ENCODE measurements at regions not wholly inside any gene's neighbourhood (a gene's known extent, or its start where the extent isn't known, plus 50 kb on each side); places are given as distances from the start of the nearest gene placed in this dataset.
"Not testable (repeated sequence)": the region's sequence is repeated elsewhere in the genome, so short reads cannot be mapped to it uniquely, and the experiment has no call there.

DNA sequence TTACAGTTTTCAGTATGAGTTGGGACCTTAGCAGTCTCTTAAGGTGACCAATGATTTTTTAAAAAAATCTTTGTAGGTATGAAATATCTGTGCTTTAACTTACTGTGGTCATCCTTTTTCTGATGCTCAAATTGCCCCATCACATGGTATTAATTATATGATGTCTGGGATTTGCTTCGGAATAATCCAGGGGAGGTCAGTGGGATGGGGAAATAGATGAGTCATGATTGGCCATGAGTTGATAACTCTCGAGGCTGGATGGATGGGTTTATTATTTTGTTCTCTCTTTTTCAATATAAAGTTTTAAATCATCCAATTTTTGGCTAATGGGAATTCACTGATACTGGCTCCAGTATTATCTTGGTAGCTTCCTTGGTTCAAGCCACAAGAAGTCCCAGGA, 370.3 kb upstream of the TPM1 start:
- DNase-seq (ENCODE audit: low read depth in 1 of 2, low spot score in 1 of 2) = no peak

DNA sequence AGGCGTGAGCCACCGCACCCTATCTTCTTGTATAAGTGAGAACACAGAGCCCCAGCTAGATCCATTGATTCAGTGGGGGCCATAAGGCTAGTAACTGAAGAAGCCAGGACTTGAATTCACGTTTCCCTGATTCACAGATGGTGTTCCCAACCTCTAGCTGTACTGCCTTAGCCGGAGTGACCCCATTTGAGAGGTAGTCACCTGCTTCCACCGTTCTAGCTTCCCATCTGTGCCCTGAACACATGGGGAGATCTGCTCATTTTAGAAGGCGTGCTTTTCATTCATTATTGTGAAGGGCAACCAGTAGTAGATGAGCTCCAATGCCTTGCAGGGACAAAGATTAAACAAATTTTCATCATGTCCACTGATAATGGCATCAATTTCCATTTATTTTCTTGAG, 365.7 kb upstream of the TPM1 start:
- no peak for DNase-seq (ENCODE audit: low read depth in 1 of 2, low spot score in 1 of 2)

DNA sequence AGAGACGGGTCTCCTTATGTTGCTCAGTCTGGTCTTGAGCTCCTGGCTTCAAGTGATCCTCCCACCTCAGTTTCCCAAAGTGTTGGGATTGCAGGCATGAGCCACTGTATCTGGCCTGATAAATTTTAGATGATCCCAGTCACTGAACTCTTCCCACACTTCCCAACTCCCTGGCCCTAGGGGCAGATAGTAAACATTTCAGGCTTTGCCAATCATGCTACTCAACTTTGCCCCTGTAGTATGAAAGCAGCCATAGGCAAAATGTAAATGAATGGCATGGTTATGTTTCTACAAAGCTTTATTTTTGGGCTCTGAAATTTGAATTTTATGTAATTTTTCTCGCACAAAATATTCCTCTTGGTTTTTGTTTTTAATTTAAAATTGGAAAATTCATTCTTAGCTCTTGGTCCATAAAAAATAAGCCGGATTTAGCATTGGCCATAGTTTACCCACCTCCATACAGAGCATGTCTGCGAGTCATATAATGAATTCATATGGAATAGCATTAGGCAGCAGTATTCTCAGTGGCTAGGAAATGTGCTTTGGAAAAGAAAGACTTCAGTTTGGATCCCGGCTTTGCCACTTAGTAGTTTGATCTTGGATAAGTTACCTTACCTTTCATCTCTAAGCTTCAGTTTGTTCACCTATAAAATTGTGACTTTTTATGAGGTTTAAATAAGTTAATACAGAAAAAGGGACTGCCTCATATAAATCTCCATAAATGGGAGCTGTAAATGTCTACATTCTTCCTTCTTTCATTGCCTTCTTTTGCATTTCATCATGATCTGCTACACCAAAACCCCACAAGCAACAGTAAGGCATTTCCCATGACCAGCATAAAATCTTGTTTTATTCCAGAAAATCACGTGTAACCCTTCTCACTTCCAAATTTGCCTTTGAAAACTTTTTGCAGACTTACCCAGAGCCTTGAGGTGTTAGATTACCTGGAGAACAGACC, 360.3 kb upstream of the TPM1 start:
- DNase-seq (ENCODE audit: low read depth in 1 of 2, low spot score in 1 of 2) = no peak

DNA sequence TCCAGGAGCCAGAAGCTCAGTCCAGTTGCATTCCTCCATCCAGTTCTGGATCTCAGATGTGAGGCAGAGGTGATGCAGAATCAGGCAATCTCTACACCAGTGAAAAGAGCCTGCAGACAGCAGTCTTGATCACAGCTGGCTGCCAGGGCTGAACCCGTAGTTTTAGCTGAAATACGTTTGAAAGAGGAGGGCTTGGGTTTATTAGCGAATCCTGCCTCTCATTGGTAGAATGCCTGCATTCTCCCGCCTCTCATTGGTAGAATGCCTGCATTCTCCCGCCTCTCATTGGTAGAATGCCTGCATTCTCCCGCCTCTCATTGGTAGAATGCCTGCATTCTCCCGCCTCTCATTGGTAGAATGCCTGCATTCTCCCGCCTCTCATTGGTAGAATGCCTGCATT, 359.4 kb upstream of the TPM1 start:
- not testable (repeated sequence) for DNase-seq (ENCODE audit: low read depth in 1 of 2, low spot score in 1 of 2)

DNA sequence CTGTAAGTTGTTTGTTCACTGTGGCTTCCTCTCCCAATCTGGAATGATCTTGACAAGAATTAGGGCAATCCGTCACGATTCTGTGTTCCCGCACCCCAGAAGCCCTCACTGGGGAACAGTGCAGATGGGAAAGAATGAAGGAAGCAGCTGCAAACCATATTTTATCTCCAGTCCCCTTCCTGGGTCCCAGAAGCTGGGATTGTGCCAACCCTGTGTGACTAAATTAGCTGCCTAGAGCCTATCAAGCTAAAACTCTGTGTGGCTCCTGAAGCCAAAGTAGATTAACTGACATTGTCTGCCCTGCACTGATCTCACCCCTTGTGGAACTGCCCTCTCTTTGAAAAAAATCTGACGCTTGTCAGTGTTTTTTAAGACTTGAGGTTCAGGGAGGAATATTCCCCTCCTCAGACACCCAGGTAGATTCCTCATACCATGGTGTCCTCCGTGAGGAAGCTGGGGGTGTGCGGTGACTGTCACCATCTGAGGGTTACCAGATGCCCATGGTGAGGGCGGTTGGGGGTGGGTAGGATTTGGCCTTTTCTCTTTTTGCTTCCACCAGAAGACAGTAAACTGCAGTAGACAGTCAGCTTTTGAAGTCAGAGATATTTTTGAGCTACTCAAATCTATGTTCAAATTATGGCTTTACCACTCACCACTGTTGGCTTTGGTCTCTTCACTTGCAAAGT, 358.3 kb upstream of the TPM1 start:
- DNase-seq (ENCODE audit: low read depth in 1 of 2, low spot score in 1 of 2) = no peak

DNA sequence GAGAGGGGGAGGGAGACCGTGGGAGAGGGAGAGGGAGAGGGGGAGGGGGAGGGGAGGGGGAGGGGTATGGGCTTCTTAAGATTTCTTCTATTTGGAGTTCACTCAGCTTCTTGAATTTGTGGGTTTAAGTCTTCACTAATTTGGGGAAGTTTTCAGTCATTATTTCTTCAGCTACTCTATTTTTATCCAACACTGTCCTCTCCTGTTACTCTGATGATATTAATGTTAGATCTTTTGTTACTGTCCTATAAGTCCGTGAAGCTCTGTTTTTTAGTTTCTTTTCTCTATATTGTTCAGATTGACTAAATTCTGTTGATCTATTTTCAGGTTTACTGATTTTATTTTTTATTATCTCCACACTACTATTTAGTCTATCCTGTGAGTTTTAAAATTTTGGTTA, 351.5 kb upstream of the TPM1 start:
- DNase-seq (ENCODE audit: low read depth in 1 of 2, low spot score in 1 of 2) = no peak

DNA sequence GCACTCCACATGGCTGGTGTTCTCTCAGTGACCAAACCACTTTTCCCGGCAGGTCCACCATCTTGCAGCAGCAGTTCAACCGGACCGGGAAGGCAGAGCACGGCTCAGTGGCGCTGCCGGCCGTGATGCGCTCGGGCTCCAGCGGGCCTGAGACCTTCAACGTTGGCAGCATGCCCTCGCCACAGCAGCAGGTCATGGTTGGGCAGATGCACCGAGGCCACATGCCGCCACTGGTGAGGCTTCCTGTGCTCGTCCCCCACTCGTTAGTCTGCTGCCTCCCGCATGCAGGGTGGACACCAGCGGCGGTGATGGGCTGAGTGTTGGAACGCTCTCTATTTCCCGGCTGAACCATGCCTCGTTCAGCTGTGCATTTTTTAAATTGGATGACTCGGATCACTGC, 344.9 kb upstream of the TPM1 start:
- DNase-seq (ENCODE audit: low read depth in 1 of 2, low spot score in 1 of 2) = no peak

DNA sequence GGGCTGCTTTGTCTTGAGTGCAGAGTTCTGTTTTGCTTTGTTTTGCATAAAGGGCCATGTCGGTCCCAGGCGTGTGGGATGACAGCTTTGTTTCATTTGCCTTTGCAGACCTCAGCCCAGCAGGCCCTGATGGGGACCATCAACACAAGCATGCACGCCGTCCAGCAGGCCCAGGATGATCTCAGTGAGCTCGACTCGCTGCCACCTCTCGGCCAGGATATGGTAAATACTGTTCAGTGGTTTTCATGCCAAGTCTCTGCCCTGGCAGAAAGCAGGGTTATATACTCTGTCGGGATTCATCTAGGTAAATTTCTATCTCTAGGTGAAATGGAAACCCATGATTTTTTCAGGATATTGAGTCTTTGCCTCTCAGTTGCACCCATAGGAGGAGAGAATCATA, 343.9 kb upstream of the TPM1 start:
- DNase-seq (ENCODE audit: low read depth in 1 of 2, low spot score in 1 of 2) = no peak

DNA sequence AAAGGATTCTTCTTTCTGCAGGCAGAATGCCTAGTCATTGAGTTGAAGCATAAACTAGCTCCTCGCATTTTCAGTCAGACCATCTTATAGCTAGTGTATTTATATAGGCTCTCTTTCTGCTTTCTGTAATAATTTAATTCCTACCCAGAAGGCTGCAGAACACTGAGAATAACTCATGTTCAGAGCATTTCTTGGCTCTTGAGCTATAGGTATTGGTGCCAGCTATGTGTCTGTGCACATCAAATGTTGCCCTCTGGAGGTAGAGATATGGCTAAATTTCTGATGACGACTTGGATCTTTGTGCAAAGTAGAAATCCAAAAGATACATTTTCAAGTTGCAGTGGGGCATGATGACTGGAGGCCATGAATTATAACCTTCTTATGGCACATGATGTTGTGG, 336.2 kb upstream of the TPM1 start:
- no peak for DNase-seq (ENCODE audit: low read depth in 1 of 2, low spot score in 1 of 2)

DNA sequence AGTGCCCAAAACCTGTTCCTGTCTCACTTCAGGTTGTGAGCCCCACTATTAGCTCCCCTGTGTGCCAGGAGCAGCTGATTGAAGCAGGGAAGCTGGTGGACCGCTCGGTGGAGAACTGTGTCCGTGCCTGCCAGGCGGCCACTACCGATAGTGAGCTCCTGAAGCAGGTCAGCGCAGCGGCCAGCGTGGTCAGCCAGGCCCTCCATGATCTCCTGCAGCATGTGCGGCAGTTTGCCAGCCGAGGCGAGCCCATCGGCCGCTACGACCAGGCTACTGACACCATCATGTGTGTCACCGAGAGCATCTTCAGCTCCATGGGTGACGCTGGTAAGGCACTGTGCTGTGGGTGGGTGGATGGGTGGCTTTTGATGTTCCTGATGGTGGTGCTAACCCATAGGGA, 334.1 kb upstream of the TPM1 start:
- DNase-seq (ENCODE audit: low read depth in 1 of 2, low spot score in 1 of 2) = no peak

DNA sequence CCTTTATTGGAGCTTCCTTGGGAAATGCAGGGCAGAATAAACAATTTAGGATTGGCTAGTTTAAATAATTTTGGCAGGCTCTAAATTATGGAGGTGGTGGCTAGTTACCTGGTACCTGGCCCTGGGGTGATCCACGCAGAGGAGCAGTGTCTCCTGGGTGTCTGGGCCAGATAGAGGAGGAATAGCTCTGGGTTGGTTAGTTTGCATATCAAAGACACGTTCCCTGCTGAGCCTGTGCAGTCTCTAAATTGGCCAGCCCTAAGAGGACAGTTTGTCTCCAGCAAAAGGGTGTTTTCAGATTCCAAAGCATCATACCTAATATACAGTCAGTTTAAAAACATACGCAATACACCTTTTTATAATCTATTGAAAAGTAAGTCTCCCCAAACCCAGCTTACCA, 333.3 kb upstream of the TPM1 start:
- no peak for DNase-seq (ENCODE audit: low read depth in 1 of 2, low spot score in 1 of 2)

DNA sequence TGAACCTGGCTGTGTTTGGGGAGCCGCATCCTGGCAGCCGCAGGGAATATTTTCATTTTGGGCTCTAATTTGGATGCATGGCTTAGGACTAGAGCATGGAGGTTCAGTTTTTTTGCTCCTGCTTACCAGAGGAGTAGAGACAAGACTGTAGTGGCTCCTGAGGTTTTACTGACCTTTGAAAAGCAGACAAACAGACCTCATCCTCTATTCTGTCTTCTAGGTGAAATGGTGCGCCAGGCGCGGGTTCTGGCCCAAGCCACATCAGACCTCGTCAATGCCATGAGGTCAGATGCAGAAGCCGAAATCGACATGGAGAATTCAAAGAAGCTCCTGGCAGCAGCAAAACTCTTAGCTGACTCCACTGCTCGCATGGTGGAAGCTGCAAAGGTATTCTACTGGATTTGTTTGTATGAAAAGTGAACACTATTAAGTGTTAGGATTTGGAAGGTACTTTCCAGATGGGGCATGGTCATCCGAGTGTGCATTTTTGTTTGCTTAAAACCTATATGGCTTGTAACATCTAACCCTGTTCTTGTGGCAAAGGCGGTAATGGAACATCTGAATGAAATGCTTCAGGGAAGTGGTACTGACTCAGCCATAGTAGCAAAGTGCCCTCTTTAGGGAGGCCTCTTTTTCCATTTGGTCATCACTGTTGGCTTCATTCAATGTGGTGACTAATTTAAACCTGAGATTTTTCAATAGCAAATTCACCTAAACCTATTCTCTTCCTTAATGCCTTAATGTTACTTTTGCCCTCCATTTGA, 330.7 kb upstream of the TPM1 start:
- DNase-seq (ENCODE audit: low read depth in 1 of 2, low spot score in 1 of 2) = no peak

DNA sequence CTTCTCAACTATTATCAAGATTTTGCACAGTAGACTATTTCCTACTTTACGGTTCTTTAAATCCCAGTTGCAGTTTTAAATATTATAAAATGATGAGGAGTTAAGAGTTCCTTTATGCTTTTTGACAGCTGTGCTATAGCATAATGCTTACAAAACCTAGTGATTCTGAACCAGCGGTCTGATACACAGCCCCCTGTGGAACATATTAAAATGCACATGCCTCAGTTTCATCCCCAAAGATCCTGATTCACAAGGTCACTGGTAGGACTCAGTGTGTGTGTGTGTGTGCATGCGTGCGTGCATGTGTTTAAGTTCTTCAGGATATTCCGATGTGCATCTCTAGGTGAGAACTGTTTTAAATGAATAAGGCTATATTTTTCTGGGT, 330.1 kb upstream of the TPM1 start:
- DNase-seq (ENCODE audit: low read depth in 1 of 2, low spot score in 1 of 2) = no peak

DNA sequence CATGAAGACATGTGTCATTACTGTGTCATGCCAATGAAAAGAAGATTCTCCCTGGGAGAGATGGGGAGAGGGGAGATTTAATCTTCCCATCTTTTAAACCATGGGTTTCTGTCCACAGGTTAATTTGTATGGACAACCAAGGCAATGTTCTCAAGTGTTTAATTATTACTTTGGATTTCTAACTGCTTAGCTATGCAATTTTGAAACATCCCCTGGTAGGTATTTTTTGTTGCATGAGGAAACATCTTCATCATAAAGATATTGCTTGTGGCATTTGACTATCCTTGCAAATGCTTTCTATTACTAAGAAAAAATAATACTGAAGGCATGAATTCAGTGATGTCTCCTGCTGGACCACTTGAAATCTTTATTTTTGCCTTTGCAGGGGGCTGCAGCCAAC, 326.6 kb upstream of the TPM1 start:
- no peak for DNase-seq (ENCODE audit: low read depth in 1 of 2, low spot score in 1 of 2)

DNA sequence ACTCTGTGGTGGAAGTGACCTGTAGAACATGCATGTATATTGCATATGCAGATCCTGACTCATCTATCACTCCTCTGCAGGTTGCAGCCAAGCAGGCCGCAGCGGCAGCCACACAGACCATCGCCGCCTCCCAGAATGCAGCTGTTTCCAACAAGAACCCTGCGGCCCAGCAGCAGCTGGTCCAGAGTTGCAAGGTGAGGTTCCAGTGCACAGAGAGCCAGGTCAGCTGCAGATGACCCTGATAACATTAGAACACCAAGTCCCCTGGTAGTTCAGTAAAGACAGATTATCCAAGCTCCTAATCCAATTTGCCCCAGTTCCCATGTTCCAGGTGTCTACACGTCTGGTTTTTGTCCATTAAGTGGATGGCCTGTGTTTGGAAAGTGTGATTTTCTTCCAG, 325.1 kb upstream of the TPM1 start:
- no peak for DNase-seq (ENCODE audit: low read depth in 1 of 2, low spot score in 1 of 2)

DNA sequence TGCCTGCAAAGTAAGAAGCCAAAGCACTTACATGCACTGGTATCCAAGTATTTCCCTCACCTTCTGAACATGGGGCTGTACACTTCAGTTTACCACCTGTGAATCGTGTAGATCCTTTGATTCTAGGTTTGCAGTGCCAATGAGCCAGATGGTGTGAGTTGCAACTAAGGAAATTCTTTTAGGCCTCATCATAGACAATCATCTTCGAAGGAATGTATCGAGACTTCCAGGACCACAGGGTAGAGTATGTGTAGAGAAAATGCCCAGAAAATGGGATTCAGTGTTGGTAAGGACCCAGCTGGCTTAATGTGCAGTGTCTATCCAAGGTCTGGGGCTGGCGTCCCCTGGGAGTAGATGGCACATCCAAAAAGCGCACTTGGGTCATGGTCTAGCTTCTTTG, 323.2 kb upstream of the TPM1 start:
- DNase-seq (ENCODE audit: low read depth in 1 of 2, low spot score in 1 of 2) = no peak

DNA sequence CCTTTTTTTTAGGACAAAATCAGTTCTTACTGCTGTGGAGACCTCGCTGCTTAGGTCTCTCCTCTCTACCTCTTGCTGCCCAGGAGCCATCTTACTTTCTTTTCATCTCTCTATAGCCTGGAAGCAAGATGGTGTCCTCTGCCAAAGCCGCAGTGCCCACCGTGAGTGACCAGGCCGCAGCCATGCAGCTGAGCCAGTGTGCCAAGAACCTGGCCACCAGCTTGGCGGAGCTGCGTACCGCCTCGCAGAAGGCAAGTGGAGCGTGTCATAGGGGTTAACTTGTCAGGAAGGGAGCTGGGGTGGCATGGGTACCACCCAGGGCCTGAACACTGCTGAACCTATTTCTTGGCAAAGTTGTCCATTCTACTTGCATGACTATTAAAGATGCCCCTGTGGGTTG, 320.3 kb upstream of the TPM1 start:
- no peak for DNase-seq (ENCODE audit: low read depth in 1 of 2, low spot score in 1 of 2)

DNA sequence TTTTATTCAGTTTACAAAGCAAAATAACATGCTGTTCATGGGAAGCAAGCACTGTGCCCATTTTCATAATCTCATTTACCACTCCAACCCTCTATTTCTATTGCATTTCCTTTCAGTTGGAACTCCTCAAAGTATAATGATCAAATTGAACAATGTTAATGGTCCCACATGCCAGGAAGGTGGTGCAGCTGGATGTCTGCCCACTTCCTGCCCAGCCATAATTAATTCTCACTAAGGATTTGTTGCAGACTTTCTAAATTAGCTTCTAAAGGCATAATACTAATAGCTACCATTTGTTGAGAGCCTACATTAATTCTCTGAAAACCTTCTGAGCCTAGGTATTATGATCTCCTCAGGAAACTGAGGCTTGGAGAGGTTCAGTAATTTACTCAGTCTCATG, 316.1 kb upstream of the TPM1 start:
- no peak for DNase-seq (ENCODE audit: low read depth in 1 of 2, low spot score in 1 of 2)

DNA sequence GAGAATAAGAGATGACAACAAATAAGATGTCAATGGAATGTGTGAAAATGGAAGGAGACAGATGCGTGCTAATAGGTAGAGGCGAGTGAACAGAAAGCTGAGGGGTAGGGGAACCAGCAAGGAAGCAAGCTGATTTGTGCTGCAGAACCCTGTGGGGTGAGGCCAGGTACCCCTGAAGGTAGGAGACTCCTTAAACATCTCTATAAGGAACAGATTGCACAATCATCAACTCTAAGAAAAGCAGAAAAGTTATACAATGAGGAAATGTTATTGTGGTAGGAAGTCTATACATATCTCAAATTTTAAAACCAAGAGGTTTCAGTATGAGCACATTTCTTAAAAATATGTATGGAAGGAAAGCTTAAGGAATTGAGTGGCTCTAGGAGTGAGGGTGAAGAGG, 315.0 kb upstream of the TPM1 start:
- DNase-seq (ENCODE audit: low read depth in 1 of 2, low spot score in 1 of 2) = no peak

DNA sequence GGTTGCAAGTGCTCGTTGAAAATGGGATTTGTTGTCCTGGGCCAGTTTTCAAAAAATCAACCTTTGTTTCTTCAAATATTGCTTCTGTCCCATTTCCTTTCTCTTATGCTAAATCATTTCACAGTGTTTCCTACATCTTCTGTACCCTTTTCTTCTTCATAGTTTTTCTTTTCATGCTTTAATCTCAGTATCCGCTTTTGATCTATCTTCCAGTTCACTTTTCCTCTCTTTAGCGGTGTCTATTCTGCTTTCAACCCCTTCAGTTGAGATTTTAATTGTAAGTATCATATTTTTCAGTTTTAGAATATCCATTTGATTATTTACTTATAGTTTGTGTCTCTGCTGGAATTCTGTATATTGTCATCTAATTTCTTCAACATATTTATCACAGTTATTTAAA, 311.7 kb upstream of the TPM1 start:
- no peak for DNase-seq (ENCODE audit: low read depth in 1 of 2, low spot score in 1 of 2)

DNA sequence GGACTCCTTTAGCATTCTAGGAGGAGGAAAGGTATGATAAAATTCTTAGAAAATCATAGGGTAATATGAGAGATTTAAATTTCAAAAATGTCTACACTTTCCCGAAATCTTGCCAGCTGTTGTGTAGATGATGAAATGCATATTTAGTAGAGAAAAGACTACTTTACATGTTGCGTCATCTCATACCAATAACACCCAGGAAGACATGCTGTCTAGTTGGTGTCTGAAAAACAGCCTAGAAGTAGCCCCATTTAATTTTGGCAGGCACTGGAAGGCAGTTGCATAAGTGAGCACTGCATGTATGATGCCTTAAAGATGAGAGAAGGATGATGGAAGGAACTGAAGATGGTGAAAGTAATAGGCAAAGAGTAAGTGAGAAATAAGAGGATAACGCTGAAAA, 310.5 kb upstream of the TPM1 start:
- no peak for DNase-seq (ENCODE audit: low read depth in 1 of 2, low spot score in 1 of 2)

DNA sequence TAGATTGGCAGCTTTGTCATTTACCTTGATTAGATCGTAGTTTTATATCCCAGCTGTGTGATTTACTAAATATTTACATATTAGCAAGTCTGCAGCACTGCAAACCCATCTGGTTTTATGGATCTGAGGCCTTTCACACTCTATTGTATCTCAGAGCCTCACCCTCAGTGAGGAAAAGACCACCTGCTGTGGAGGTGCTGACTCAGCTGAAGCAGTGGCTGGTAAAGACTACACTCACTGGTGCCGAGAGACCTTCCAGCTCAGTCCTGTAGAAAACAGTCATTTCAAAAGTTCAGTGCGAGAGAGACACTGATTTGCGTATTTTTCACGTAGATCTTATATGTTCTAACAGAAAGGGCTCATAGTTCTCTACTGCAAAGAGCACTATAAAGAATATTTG, 307.8 kb upstream of the TPM1 start:
- no peak for DNase-seq (ENCODE audit: low read depth in 1 of 2, low spot score in 1 of 2)
